ENCODE measurements at regions not wholly inside any gene's neighbourhood (a gene's known extent, or its start where the extent isn't known, plus 50 kb on each side); places are given as distances from the start of the nearest gene placed in this dataset.
"Not testable (repeated sequence)": the region's sequence is repeated elsewhere in the genome, so short reads cannot be mapped to it uniquely, and the experiment has no call there.

DNA sequence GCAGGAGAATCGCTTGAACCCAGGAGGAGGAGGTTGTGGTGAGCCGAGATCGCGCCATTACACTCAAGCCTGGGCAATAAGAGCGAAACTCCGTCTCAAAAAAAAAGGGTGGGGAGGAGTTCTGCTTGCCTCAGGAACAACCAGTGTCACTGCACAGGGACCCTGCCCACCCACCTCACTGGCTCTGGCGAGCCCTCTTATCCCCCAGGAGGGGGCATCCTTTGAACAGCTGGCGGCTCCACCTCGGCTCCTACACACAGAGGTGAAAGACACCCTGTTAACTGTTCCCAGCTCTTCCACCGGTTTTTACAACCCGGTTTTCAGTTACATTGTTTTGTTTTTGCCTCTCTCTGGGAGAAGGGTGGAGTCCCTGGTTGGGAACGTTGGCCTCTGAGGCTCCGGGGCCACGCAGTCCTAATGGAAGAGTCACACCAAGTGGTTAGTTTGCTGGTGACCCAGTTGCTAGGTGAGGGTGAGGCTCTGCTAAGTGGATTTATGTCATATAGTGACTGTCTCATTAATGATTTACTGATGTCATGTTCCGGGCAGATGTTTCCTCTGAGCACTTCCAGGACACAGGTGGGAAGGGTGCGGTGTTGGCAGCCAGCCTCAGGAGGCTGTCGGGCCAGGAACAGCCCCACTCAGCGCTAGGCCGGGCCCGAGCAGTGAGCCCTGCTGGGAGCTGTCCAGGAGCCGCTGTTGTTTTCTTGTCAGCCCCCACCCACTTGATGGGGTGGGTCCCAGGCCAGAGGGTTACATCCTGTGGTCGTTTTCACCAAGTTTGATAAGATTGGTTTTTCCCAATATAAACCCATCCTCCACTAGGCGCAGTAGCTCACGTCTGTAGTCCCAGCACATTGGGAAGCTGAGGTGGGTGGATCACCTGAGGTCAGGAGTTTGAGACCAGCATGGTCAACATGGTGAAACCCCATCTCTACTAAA, 4474.3 kb upstream of the OR11H1 start:
- H3K27me3 ChIP-seq (replicated peaks in 2 of 5; ENCODE audit: control insufficient read depth in 4 of 5, insufficient read depth in 5 of 5, low read length in 4 of 5); POLR2A ChIA-PET; H3K4me3 ChIP-seq (ENCODE audit: control insufficient read depth in 1 of 7, extremely low read depth in 1 of 7, insufficient read depth in 4 of 7, low read depth in 2 of 7, low read length in 6 of 7); H3K4me1 ChIP-seq (ENCODE audit: control extremely low read depth in 1 of 4, control insufficient read depth in 4 of 4, insufficient read depth in 4 of 4, low read length in 3 of 4); DNase-seq; H3K27ac ChIP-seq (ENCODE audit: insufficient read depth in 1 of 2, low read depth in 1 of 2, low read length in 2 of 2, poor library complexity in 1 of 2, severe bottlenecking in 2 of 2); CTCF ChIA-PET; H3K36me3 ChIP-seq (ENCODE audit: control insufficient read depth in 4 of 4, insufficient read depth in 4 of 4, low read length in 3 of 4): not testable (repeated sequence)
- WGBS (ENCODE audit: insufficient coverage) = 69% methylated on average over 17 of the region's 24 CpGs
- H3K9me3 ChIP-seq (ENCODE audit: control extremely low read depth in 1 of 5, control insufficient read depth in 4 of 5, insufficient read depth in 2 of 5, low read depth in 1 of 5, low read length in 4 of 5) = peaks cover 0 to 55% (median 32%) of the 10 kb centered on the region in 5 experiments

DNA sequence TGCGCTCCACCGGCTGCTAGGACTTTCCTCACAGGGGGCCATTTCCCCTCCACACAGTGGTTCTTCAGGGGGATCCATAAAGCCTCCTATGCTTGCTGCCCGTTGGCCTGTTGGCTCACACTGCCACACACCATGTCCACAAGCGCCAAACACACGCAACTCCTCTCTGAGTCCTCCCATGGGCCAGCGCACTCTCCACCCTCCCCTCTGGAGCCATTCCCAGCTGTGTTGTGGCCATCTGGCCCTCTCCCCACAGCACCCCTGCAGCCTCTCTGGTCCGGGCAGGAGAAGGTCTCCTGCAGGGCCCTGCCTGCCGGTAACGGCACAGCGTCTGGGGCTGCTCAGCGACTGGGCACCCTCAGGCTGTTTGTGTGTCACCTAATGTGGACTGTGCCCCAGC, 4473.3 kb upstream of the OR11H1 start:
- POLR2A ChIA-PET; H3K27me3 ChIP-seq (replicated peaks in 2 of 5; ENCODE audit: control insufficient read depth in 4 of 5, insufficient read depth in 5 of 5, low read length in 4 of 5); CTCF ChIA-PET; H3K4me1 ChIP-seq (ENCODE audit: control extremely low read depth in 1 of 4, control insufficient read depth in 4 of 4, insufficient read depth in 4 of 4, low read length in 3 of 4); H3K36me3 ChIP-seq (ENCODE audit: control insufficient read depth in 4 of 4, insufficient read depth in 4 of 4, low read length in 3 of 4); H3K27ac ChIP-seq (ENCODE audit: insufficient read depth in 1 of 2, low read depth in 1 of 2, low read length in 2 of 2, poor library complexity in 1 of 2, severe bottlenecking in 2 of 2); DNase-seq; H3K4me3 ChIP-seq (ENCODE audit: control insufficient read depth in 1 of 7, extremely low read depth in 1 of 7, insufficient read depth in 4 of 7, low read depth in 2 of 7, low read length in 6 of 7): not testable (repeated sequence)
- H3K9me3 ChIP-seq (ENCODE audit: control extremely low read depth in 1 of 5, control insufficient read depth in 4 of 5, insufficient read depth in 2 of 5, low read depth in 1 of 5, low read length in 4 of 5) = peaks cover 0 to 52% (median 32%) of the 10 kb centered on the region in 5 experiments
- WGBS (ENCODE audit: insufficient coverage) = 66% methylated on average over 9 of the region's 11 CpGs

GRCh38 chr22:11055176-11055575, 4472.8 kb upstream of the OR11H1 start:
- DNase-seq, CTCF ChIA-PET: not testable (repeated sequence)
- 81% methylated on average over 8 of the region's 8 CpGs for WGBS (ENCODE audit: insufficient coverage)

DNA sequence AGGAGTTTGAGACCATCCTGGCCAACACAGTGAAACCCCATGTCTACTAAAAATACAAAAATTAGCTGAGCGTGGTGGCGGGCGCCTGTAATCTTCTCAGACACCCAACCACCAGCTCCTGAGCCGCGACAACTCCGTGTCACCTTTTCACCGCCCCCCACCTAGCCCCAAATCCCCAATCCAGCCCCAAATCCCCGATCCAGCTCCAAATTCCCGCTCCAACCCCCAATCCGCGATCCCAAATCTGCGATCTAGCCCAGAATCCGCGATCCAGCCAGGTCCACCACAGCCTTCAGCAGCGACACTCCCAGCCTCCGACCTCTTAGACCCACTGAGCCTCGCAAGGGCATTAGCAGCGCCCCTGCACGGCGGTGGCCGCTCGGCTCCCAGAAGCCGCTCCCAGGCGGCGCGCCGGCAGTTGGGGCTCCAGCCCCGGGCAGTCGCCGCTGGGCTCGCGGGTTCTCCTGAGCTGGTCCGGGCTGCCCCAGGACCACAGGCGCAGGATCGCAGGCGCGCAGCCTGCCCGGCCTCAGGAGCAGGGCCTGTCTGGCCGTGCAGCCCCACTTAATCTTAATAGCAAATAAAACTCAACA, 4469.9 kb upstream of the OR11H1 start:
- H3K27me3 ChIP-seq (replicated peaks in 2 of 5; ENCODE audit: control insufficient read depth in 4 of 5, insufficient read depth in 5 of 5, low read length in 4 of 5); H3K27ac ChIP-seq (ENCODE audit: insufficient read depth in 1 of 2, low read depth in 1 of 2, low read length in 2 of 2, poor library complexity in 1 of 2, severe bottlenecking in 2 of 2); H3K36me3 ChIP-seq (ENCODE audit: control insufficient read depth in 4 of 4, insufficient read depth in 4 of 4, low read length in 3 of 4); DNase-seq; H3K4me1 ChIP-seq (ENCODE audit: control extremely low read depth in 1 of 4, control insufficient read depth in 4 of 4, insufficient read depth in 4 of 4, low read length in 3 of 4); POLR2A ChIA-PET; CTCF ChIA-PET; H3K4me3 ChIP-seq (ENCODE audit: control insufficient read depth in 1 of 7, extremely low read depth in 1 of 7, insufficient read depth in 4 of 7, low read depth in 2 of 7, low read length in 6 of 7): not testable (repeated sequence)
- peaks cover 0 to 45% (median 32%) of the 10 kb centered on the region in 5 experiments for H3K9me3 ChIP-seq (ENCODE audit: control extremely low read depth in 1 of 5, control insufficient read depth in 4 of 5, insufficient read depth in 2 of 5, low read depth in 1 of 5, low read length in 4 of 5)
- WGBS (ENCODE audit: insufficient coverage) = 73% methylated on average over 21 of the region's 39 CpGs

More at GRCh38 chr22:11055176-11055575, 4472.8 kb upstream of the OR11H1 start:
- H3K27me3 ChIP-seq (replicated peaks in 2 of 5; ENCODE audit: control insufficient read depth in 4 of 5, insufficient read depth in 5 of 5, low read length in 4 of 5); H3K27ac ChIP-seq (ENCODE audit: insufficient read depth in 1 of 2, low read depth in 1 of 2, low read length in 2 of 2, poor library complexity in 1 of 2, severe bottlenecking in 2 of 2); H3K36me3 ChIP-seq (ENCODE audit: control insufficient read depth in 4 of 4, insufficient read depth in 4 of 4, low read length in 3 of 4); H3K4me3 ChIP-seq (ENCODE audit: control insufficient read depth in 1 of 7, extremely low read depth in 1 of 7, insufficient read depth in 4 of 7, low read depth in 2 of 7, low read length in 6 of 7); H3K4me1 ChIP-seq (ENCODE audit: control extremely low read depth in 1 of 4, control insufficient read depth in 4 of 4, insufficient read depth in 4 of 4, low read length in 3 of 4); POLR2A ChIA-PET: not testable (repeated sequence)
- peaks cover 0 to 52% (median 32%) of the 10 kb centered on the region in 5 experiments for H3K9me3 ChIP-seq (ENCODE audit: control extremely low read depth in 1 of 5, control insufficient read depth in 4 of 5, insufficient read depth in 2 of 5, low read depth in 1 of 5, low read length in 4 of 5)

DNA sequence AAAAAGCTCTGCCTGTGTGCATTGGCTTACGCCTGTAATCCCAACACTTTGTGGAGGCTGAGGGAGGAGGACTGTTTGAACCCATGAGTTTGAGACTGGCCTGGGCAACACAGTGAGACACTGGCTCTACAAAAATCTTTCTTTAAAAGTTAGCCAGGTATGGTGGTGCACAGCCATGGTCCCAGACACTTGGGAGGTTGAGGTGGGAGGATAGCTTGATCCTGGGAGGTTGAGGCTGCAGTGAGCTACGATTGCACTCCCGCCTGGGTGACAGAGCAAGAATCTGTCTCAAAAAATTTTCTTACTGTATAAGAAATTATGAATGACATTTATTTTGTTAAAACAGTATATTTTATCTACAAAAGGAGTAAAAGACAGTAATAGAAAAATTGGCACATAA, 4468.9 kb upstream of the OR11H1 start:
- POLR2A ChIA-PET; H3K36me3 ChIP-seq (ENCODE audit: control insufficient read depth in 4 of 4, insufficient read depth in 4 of 4, low read length in 3 of 4); H3K4me1 ChIP-seq (ENCODE audit: control extremely low read depth in 1 of 4, control insufficient read depth in 4 of 4, insufficient read depth in 4 of 4, low read length in 3 of 4); CTCF ChIA-PET; H3K27ac ChIP-seq (ENCODE audit: insufficient read depth in 1 of 2, low read depth in 1 of 2, low read length in 2 of 2, poor library complexity in 1 of 2, severe bottlenecking in 2 of 2); H3K27me3 ChIP-seq (replicated peaks in 2 of 5; ENCODE audit: control insufficient read depth in 4 of 5, insufficient read depth in 5 of 5, low read length in 4 of 5); H3K4me3 ChIP-seq (ENCODE audit: control insufficient read depth in 1 of 7, extremely low read depth in 1 of 7, insufficient read depth in 4 of 7, low read depth in 2 of 7, low read length in 6 of 7); DNase-seq: not testable (repeated sequence)
- 100% methylated on average over 1 of the region's 3 CpGs for WGBS (ENCODE audit: insufficient coverage)
- peaks cover 0 to 41% (median 28%) of the 10 kb centered on the region in 5 experiments for H3K9me3 ChIP-seq (ENCODE audit: control extremely low read depth in 1 of 5, control insufficient read depth in 4 of 5, insufficient read depth in 2 of 5, low read depth in 1 of 5, low read length in 4 of 5)

GRCh38 chr22:11060797-11061196, 4467.2 kb upstream of the OR11H1 start:
- H3K4me3 ChIP-seq (ENCODE audit: control insufficient read depth in 1 of 7, extremely low read depth in 1 of 7, insufficient read depth in 4 of 7, low read depth in 2 of 7, low read length in 6 of 7); H3K27me3 ChIP-seq (replicated peaks in 2 of 5; ENCODE audit: control insufficient read depth in 4 of 5, insufficient read depth in 5 of 5, low read length in 4 of 5); POLR2A ChIA-PET; H3K36me3 ChIP-seq (ENCODE audit: control insufficient read depth in 4 of 4, insufficient read depth in 4 of 4, low read length in 3 of 4); H3K4me1 ChIP-seq (ENCODE audit: control extremely low read depth in 1 of 4, control insufficient read depth in 4 of 4, insufficient read depth in 4 of 4, low read length in 3 of 4); H3K27ac ChIP-seq (ENCODE audit: insufficient read depth in 1 of 2, low read depth in 1 of 2, low read length in 2 of 2, poor library complexity in 1 of 2, severe bottlenecking in 2 of 2); CTCF ChIA-PET; DNase-seq: not testable (repeated sequence)
- peaks cover 0 to 26% (median 18%) of the 10 kb centered on the region in 5 experiments for H3K9me3 ChIP-seq (ENCODE audit: control extremely low read depth in 1 of 5, control insufficient read depth in 4 of 5, insufficient read depth in 2 of 5, low read depth in 1 of 5, low read length in 4 of 5)
- WGBS (ENCODE audit: insufficient coverage) = 75% methylated on average over 2 of the region's 2 CpGs

- H3K27me3 ChIP-seq (replicated peaks in 2 of 5; ENCODE audit: control insufficient read depth in 4 of 5, insufficient read depth in 5 of 5, low read length in 4 of 5); H3K27ac ChIP-seq (ENCODE audit: insufficient read depth in 1 of 2, low read depth in 1 of 2, low read length in 2 of 2, poor library complexity in 1 of 2, severe bottlenecking in 2 of 2); H3K36me3 ChIP-seq (ENCODE audit: control insufficient read depth in 4 of 4, insufficient read depth in 4 of 4, low read length in 3 of 4); CTCF ChIA-PET; DNase-seq; H3K4me3 ChIP-seq (ENCODE audit: control insufficient read depth in 1 of 7, extremely low read depth in 1 of 7, insufficient read depth in 4 of 7, low read depth in 2 of 7, low read length in 6 of 7); H3K4me1 ChIP-seq (ENCODE audit: control extremely low read depth in 1 of 4, control insufficient read depth in 4 of 4, insufficient read depth in 4 of 4, low read length in 3 of 4); POLR2A ChIA-PET: not testable (repeated sequence)
- WGBS (ENCODE audit: insufficient coverage) = 53% methylated on average over 2 of the region's 3 CpGs
- H3K9me3 ChIP-seq (ENCODE audit: control extremely low read depth in 1 of 5, control insufficient read depth in 4 of 5, insufficient read depth in 2 of 5, low read depth in 1 of 5, low read length in 4 of 5) = peaks cover 0 to 28% (median 20%) of the 10 kb centered on the region in 5 experiments
Observed at GRCh38 chr22:11062534-11062933, 4465.5 kb upstream of the OR11H1 start.

Data from common myeloid progenitor, CD34-positive (primary cell).